ENCODE measurements at regions not wholly inside any gene's neighbourhood (a gene's known extent, or its start where the extent isn't known, plus 50 kb on each side); places are given as distances from the start of the nearest gene placed in this dataset.

GRCh38 chr22:25372000-25372595 lies 152.7 kb downstream of the CRYBB2 start:
- no TSS peak for BruUV-seq (replicated peaks)
- DNase-seq (ENCODE audit: low read depth, low spot score) (no peak), FAIRE-seq (no peak)
- intact Hi-C loops (cut with micrococcal nuclease) (no loop called here), dilution Hi-C loops (cut with MboI; ENCODE audit: extremely low pct_ligation_motif_present, low sequenced_read_pairs) (no loop called here)
- no peak for TF ChIP-seq EZH2 (IDR thresholded peaks at IDR 0.05; ENCODE audit: borderline replicate concordance, low read depth, low read length, severe bottlenecking)
- TF ChIP-seq POLR2A (IDR thresholded peaks at IDR 0.05; ENCODE audit: low read depth, low read length): no peak
- no peak for TF ChIP-seq MAX (IDR thresholded peaks at IDR 0.05; ENCODE audit: insufficient read depth, insufficient read length)
- TF ChIP-seq FOS (IDR thresholded peaks at IDR 0.05; ENCODE audit: borderline replicate concordance, insufficient read depth, low read length): no peak
- H2AFZ ChIP-seq (ENCODE audit: low read depth, low read length): no peak overlapping the region
- H3K27ac ChIP-seq (ENCODE audit: insufficient read depth, low read depth, low read length): no peak overlapping the region
- no peaks in the 10 kb centered on the region for H3K36me3 ChIP-seq (ENCODE audit: control insufficient read depth in 2 of 2, extremely low read depth in 1 of 2, insufficient read depth in 2 of 2, low read length in 2 of 2)
- no peaks in the 10 kb centered on the region for H3K79me2 ChIP-seq (ENCODE audit: control insufficient read depth, insufficient read depth, low read length)
- H3K4me1 ChIP-seq (ENCODE audit: control insufficient read depth, extremely low read depth, insufficient read depth, low read length): no peaks in the 10 kb centered on the region
- H3K9me1 ChIP-seq (replicated peaks; ENCODE audit: control insufficient read depth, extremely low read depth, insufficient read depth, low read length): no peaks in the 10 kb centered on the region
- H3K4me3 ChIP-seq (replicated peaks in 1 of 3; ENCODE audit: insufficient read depth in 1 of 3, low read depth in 1 of 3, low read length in 3 of 3): no peak overlapping the region
- H3K27me3 ChIP-seq (ENCODE audit: control insufficient read depth in 2 of 2, insufficient read depth in 2 of 2, low read length in 2 of 2): no peaks in the 10 kb centered on the region
- ChIA-PET CTCF (no interaction called here), POLR2A (no interaction called here)
- no peak overlapping the region for H3K4me2 ChIP-seq (ENCODE audit: insufficient read depth, low read length)
- no peaks in the 10 kb centered on the region for H3K9me3 ChIP-seq (replicated peaks; ENCODE audit: control insufficient read depth, insufficient read depth, low read length)
- no peaks in the 10 kb centered on the region for H4K20me1 ChIP-seq (replicated peaks; ENCODE audit: control insufficient read depth, extremely low read depth, insufficient read depth, low read length)
- H3K9ac ChIP-seq (replicated peaks; ENCODE audit: extremely low read depth, insufficient read depth, low read length): no peak overlapping the region

DNA sequence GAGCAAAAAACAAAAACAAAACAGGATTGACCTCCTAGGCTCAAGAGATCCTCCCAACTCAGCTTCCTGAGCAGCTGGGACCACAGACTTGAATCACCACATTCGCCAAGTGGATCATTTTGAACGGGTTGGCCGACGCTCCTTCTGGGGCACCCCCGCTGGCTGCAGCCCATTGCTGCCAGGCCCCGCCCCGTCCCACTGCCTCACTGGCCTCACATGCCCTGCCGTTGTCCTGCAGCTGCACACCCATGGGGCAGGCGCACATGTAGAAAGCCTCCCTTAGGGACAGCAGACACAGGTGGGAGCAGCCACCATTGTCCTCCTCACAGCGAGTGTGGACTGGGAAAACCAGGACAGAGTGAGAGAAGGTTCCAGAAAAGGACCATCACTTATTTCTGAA lies 154.5 kb downstream of the CRYBB2 start:
- Histone ChIP-seq H3K9me1 (replicated peaks; ENCODE audit: control insufficient read depth, extremely low read depth, insufficient read depth, low read length) (no peaks in the 10 kb centered on the region), H3K4me1 (ENCODE audit: control insufficient read depth, extremely low read depth, insufficient read depth, low read length) (no peaks in the 10 kb centered on the region), H3K9me3 (replicated peaks; ENCODE audit: control insufficient read depth, insufficient read depth, low read length) (no peaks in the 10 kb centered on the region), H3K36me3 (ENCODE audit: control insufficient read depth in 2 of 2, extremely low read depth in 1 of 2, insufficient read depth in 2 of 2, low read length in 2 of 2) (no peaks in the 10 kb centered on the region), H4K20me1 (replicated peaks; ENCODE audit: control insufficient read depth, extremely low read depth, insufficient read depth, low read length) (no peaks in the 10 kb centered on the region), H3K27ac (ENCODE audit: insufficient read depth, low read depth, low read length) (no peak overlapping the region), H2AFZ (ENCODE audit: low read depth, low read length) (no peak overlapping the region), H3K27me3 (ENCODE audit: control insufficient read depth in 2 of 2, insufficient read depth in 2 of 2, low read length in 2 of 2) (no peaks in the 10 kb centered on the region), H3K4me2 (ENCODE audit: insufficient read depth, low read length) (no peak overlapping the region), H3K4me3 (replicated peaks in 1 of 3; ENCODE audit: insufficient read depth in 1 of 3, low read depth in 1 of 3, low read length in 3 of 3) (no peak overlapping the region), H3K9ac (replicated peaks; ENCODE audit: extremely low read depth, insufficient read depth, low read length) (no peak overlapping the region), H3K79me2 (ENCODE audit: control insufficient read depth, insufficient read depth, low read length) (no peaks in the 10 kb centered on the region)
- FAIRE-seq: no peak
- POLR2A ChIA-PET: no interaction called here
- dilution Hi-C loops (cut with MboI; ENCODE audit: extremely low pct_ligation_motif_present, low sequenced_read_pairs): no loop called here
- CTCF ChIA-PET: interaction anchor here (1.2 kb wide), 1 partner anchor 15 kb away, joined by 4 read pairs; no protein-coding TSS in a partner anchor
- BruUV-seq (replicated peaks): no TSS peak
- TF ChIP-seq POLR2AphosphoS5 (IDR thresholded peaks at IDR 0.05; ENCODE audit: insufficient read depth, low read depth, low read length): no peak
- TF ChIP-seq MYC (IDR thresholded peaks at IDR 0.05; ENCODE audit: low read depth, low read length): no peak
- no peak for TF ChIP-seq GATA2 (IDR thresholded peaks at IDR 0.05; ENCODE audit: insufficient read depth, insufficient read length, low read depth, low read length)
- TF ChIP-seq EZH2 (IDR thresholded peaks at IDR 0.05; ENCODE audit: borderline replicate concordance, low read depth, low read length, severe bottlenecking): no peak
- intact Hi-C loops (cut with micrococcal nuclease): no loop called here
- no peak for DNase-seq (ENCODE audit: low read depth, low spot score)
